Testis (tissue), 2 donors: ENCODE measurements at regions not wholly inside any gene's neighbourhood (a gene's known extent, or its start where the extent isn't known, plus 50 kb on each side); places are given as distances from the start of the nearest gene placed in this dataset.

Source experiments
- POLR2A ChIP-seq: fragments of 450-650 bp; IDR thresholded peaks from one replicate; pipeline ENCODE4 v1.6.1; 2017; ENCODE audit warnings: antibody characterized with exemption, mild to moderate bottlenecking, moderate library complexity
- TF ChIP-seq, protein P1 (sequence below), 3 experiments: fragments of 450-650 bp in 2 of 3; fragments of 200-600 bp in 1 of 3; sonication (generic) in 1 of 3; IDR thresholded peaks; one replicate each; pipeline ENCODE4 v1.5.1; 2016 to 2019; ENCODE audit warnings: antibody characterized with exemption in 3 of 3, mild to moderate bottlenecking in 2 of 3, moderate library complexity in 1 of 3

DNA sequence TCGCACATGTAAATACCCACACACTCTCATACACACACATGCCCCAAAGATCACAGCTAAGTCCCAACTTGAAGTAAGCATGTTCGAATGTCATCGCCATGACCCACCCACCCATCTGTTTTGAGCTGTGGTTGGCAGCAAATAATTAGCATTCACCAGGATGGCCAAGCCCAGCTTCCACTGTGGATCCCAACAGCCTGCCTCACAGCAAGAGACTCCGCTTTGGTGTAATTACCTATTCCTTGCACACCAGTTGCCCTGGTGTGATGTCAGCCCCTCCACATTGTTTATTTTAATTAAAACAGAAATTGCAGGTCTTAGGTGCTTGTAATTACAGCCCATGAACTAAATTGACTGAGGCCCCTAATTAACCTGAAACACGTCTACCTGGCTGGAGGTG is 81.1 kb downstream of the MAFB start:
- no peak for TF ChIP-seq POLR2A
- TF ChIP-seq, protein P1, sequence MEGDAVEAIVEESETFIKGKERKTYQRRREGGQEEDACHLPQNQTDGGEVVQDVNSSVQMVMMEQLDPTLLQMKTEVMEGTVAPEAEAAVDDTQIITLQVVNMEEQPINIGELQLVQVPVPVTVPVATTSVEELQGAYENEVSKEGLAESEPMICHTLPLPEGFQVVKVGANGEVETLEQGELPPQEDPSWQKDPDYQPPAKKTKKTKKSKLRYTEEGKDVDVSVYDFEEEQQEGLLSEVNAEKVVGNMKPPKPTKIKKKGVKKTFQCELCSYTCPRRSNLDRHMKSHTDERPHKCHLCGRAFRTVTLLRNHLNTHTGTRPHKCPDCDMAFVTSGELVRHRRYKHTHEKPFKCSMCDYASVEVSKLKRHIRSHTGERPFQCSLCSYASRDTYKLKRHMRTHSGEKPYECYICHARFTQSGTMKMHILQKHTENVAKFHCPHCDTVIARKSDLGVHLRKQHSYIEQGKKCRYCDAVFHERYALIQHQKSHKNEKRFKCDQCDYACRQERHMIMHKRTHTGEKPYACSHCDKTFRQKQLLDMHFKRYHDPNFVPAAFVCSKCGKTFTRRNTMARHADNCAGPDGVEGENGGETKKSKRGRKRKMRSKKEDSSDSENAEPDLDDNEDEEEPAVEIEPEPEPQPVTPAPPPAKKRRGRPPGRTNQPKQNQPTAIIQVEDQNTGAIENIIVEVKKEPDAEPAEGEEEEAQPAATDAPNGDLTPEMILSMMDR (IDR thresholded peaks at IDR 0.05), result no peak
